ENCODE measurements at regions not wholly inside any gene's neighbourhood (a gene's known extent, or its start where the extent isn't known, plus 50 kb on each side); places are given as distances from the start of the nearest gene placed in this dataset.
"Not testable (repeated sequence)": the region's sequence is repeated elsewhere in the genome, so short reads cannot be mapped to it uniquely, and the experiment has no call there.

DNA sequence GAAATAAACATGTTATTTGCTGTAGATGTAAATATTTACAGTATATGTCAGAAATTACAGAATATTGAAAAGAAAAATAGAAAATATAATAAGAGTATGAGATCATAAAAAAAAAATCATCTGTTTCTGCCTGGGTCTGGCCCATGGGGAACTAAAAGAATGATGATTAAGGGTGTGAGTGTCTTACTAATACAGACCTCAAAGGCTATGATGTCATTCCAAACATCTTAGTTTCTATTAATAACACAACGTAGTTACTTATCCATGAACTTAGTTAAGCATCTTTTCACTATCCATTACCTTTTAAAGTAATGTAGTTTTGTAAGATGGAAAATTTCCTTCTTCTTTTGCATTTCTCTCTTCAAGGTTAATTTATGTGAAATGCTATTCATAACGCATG lies 542.7 kb upstream of the TSPY4 start:
- no peak for ATAC-seq (ENCODE audit: low read depth in 2 of 2)
- Mint-ChIP-seq H3K9me3 (peaks cover 0 to 2% (median 0%) of the 10 kb centered on the region in 7 donors), H3K4me1 (no peaks in the 10 kb centered on the region), H3K4me3 (no peak overlapping the region), H3K27me3 (peaks cover 0 to 4% (median 0%) of the 10 kb centered on the region in 3 donors), H3K36me3 (no peaks in the 10 kb centered on the region), H3K27ac (no peak overlapping the region)
- DNase-seq, result no peak

DNA sequence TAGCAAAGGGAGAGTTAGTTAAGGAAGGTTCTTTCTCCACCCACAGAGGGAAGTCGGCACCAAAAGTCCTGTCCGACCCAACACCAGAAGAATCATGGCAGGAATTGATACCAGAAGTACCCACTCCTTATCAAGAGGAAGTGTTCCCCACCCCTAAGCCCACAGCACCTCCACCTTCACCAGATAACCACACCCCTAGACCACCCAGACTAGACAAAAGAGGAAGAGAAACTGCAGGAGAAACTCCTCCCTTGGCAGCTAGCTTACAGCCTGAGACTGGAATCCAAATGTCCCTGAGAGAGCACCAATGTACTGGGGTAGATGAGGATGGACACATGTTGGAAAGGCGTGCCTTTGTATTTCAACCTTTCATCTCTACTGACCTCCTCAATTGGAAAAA lies 532.9 kb upstream of the TSPY4 start:
- Mint-ChIP-seq H3K27ac (no peak overlapping the region), H3K27me3 (no peaks in the 10 kb centered on the region), H3K9me3 (peaks cover 0 to 4% (median 0%) of the 10 kb centered on the region in 7 donors), H3K36me3 (no peaks in the 10 kb centered on the region), H3K4me3 (no peak overlapping the region), H3K4me1 (peaks cover 0 to 10% (median 0%) of the 10 kb centered on the region in 3 donors)
- ATAC-seq (ENCODE audit: low read depth in 2 of 2) (no peak), DNase-seq (no peak)

DNA sequence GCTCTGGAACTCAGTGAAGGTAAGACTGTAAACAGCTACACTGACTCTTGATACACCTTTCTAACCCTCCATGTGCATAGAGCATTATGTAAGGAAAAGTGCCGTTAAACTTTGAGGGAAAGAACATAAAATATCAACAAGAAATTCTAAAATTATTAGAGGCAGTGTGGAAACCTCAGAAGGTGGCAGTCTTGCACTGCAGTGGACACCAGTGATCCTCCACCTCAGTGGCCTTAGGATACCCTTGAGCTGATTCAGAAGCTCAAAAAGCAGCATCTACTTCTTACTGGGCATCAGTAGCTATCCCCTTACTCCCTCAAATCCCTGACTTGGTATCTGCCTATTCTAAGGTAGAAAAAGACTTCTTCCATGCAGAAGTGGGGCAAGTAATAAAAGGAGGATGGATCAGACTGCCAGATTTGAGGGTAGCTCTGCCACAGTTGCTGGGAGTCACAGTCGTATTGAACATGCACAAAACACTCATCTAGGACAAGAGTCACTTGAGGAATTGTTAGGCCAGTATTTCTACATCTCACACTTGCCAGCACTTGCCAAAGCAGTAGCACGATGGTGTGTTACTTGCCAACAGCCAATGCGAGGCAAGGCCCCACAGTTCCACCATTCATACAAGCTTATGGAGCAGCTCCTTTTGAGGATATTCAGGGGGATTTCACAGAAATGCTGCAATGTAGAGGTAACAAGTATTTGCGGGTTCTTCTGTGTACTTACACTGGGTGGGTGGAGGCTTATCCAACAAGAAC lies 529.4 kb upstream of the TSPY4 start:
- Mint-ChIP-seq H3K27me3 (no peaks in the 10 kb centered on the region), H3K4me3 (no peak overlapping the region), H3K4me1 (peaks cover 0 to 10% (median 0%) of the 10 kb centered on the region in 3 donors), H3K27ac (no peak overlapping the region), H3K9me3 (peaks cover 0 to 4% (median 0%) of the 10 kb centered on the region in 7 donors), H3K36me3 (no peaks in the 10 kb centered on the region)
- ATAC-seq (ENCODE audit: low read depth in 2 of 2) (no peak), DNase-seq (no peak)

DNA sequence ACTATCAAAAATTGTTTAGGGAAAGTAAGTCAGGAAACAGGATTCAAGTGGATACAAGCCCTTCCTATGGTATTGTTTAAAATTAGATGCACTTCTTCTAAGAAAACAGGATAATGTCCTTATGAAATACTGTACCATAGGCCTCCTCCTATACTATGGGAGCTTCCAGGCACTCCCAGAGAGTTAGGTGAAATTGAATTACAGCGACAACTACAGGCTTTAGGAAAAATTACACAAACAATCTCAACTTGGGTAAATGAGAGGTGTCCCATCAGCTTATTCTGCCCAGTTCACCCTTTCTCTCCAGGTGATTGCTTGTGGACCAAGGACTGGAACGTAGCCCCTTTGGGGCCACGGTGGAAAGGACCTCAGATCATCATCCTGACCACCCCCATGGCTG lies 528.7 kb upstream of the TSPY4 start:
- H3K36me3 Mint-ChIP-seq, result no peaks in the 10 kb centered on the region
- H3K9me3 Mint-ChIP-seq, result peaks cover 0 to 4% (median 0%) of the 10 kb centered on the region in 7 donors
- peaks cover 0 to 10% (median 0%) of the 10 kb centered on the region in 3 donors for H3K4me1 Mint-ChIP-seq

DNA sequence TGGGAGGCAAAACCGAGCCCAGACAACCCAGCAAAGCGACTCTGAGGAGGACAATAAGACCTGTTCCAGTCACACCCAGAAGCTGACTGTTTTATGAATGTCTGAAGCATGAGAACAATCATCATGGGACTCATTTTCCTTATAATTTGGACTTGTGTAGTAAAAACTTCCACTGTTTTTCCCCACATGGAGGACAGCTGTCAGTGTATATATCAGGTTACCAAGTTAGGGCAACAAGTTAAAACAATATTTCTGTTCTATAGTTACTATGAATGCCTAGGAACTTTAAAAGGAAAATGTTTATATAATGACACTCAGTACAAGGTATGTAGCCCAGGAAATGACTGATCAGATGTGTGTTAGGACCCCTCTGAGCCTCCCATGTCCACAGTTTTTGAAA lies 528.2 kb upstream of the TSPY4 start:
- DNase-seq (no peak), ATAC-seq (ENCODE audit: low read depth in 2 of 2) (no peak)
- Mint-ChIP-seq H3K4me3 (no peak overlapping the region), H3K4me1 (peaks cover 0 to 5% (median 0%) of the 10 kb centered on the region in 3 donors), H3K27ac (no peak overlapping the region), H3K9me3 (peaks cover 0 to 3% (median 0%) of the 10 kb centered on the region in 7 donors), H3K27me3 (no peaks in the 10 kb centered on the region), H3K36me3 (no peaks in the 10 kb centered on the region)

More for the DNA sequence above, 528.7 kb upstream of the TSPY4 start:
- H3K27ac Mint-ChIP-seq, result no peak overlapping the region
- H3K4me3 Mint-ChIP-seq, result no peak overlapping the region
- ATAC-seq (ENCODE audit: low read depth in 2 of 2) (no peak), DNase-seq (no peak)
- H3K27me3 Mint-ChIP-seq, result no peaks in the 10 kb centered on the region

- no peak overlapping the region for H3K4me3 Mint-ChIP-seq
- DNase-seq (no peak), ATAC-seq (ENCODE audit: low read depth in 2 of 2) (no peak)
- no peaks in the 10 kb centered on the region for H3K36me3 Mint-ChIP-seq
- no peaks in the 10 kb centered on the region for H3K9me3 Mint-ChIP-seq
- no peak overlapping the region for H3K27ac Mint-ChIP-seq
- no peaks in the 10 kb centered on the region for H3K4me1 Mint-ChIP-seq
- H3K27me3 Mint-ChIP-seq, result no peaks in the 10 kb centered on the region
Observed at GRCh38 chrY:8814143-8814542, 523.1 kb upstream of the TSPY4 start.

- no peaks in the 10 kb centered on the region for H3K36me3 Mint-ChIP-seq
- ATAC-seq (ENCODE audit: low read depth in 2 of 2), result no peak
- no peaks in the 10 kb centered on the region for H3K9me3 Mint-ChIP-seq
- DNase-seq, result no peak
- no peaks in the 10 kb centered on the region for H3K4me1 Mint-ChIP-seq
- H3K27ac Mint-ChIP-seq, result no peak overlapping the region
- H3K27me3 Mint-ChIP-seq, result no peaks in the 10 kb centered on the region
- H3K4me3 Mint-ChIP-seq, result no peak overlapping the region
Observed at GRCh38 chrY:8815616-8816015, 521.6 kb upstream of the TSPY4 start.

GRCh38 chrY:8820032-8820431 lies 517.2 kb upstream of the TSPY4 start:
- Mint-ChIP-seq H3K27me3 (peaks cover 0 to 4% (median 0%) of the 10 kb centered on the region in 3 donors), H3K36me3 (no peaks in the 10 kb centered on the region), H3K9me3 (peaks cover 0 to 2% (median 0%) of the 10 kb centered on the region in 7 donors), H3K27ac (no peak overlapping the region), H3K4me1 (no peaks in the 10 kb centered on the region), H3K4me3 (no peak overlapping the region)
- DNase-seq (no peak), ATAC-seq (ENCODE audit: low read depth in 2 of 2) (no peak)

GRCh38 chrY:8821106-8821505 lies 516.2 kb upstream of the TSPY4 start:
- Mint-ChIP-seq H3K4me3 (no peak overlapping the region), H3K27ac (no peak overlapping the region), H3K4me1 (no peaks in the 10 kb centered on the region), H3K27me3 (peaks cover 0 to 4% (median 0%) of the 10 kb centered on the region in 3 donors), H3K9me3 (peaks cover 0 to 4% (median 0%) of the 10 kb centered on the region in 7 donors), H3K36me3 (no peaks in the 10 kb centered on the region)
- DNase-seq (no peak), ATAC-seq (ENCODE audit: low read depth in 2 of 2) (no peak)

DNA sequence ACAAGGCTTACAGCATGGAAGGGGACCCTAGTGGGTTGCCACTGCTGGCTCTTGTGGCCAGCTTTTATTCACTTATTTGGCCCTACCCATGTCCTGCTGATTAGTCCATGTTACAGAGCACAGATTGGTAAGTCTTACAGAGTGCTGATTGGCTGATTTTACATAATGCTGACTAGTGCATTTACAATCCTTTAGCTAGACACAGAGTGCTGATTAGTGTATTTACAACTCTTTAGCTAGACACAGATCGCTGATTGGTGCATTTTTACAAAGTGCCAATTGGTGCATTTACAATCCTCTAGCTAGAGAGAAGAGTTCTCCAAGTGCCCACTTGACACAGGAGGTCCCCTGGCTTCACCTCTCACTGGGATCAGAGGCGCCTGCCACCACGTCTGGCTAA lies 485.0 kb upstream of the TSPY4 start:
- Mint-ChIP-seq H3K27ac (no peak overlapping the region), H3K27me3 (no peaks in the 10 kb centered on the region), H3K9me3 (no peaks in the 10 kb centered on the region), H3K36me3 (no peaks in the 10 kb centered on the region), H3K4me1 (no peaks in the 10 kb centered on the region), H3K4me3 (no peak overlapping the region)
- no peak for ATAC-seq (ENCODE audit: low read depth in 2 of 2)
- DNase-seq, result no peak

DNA sequence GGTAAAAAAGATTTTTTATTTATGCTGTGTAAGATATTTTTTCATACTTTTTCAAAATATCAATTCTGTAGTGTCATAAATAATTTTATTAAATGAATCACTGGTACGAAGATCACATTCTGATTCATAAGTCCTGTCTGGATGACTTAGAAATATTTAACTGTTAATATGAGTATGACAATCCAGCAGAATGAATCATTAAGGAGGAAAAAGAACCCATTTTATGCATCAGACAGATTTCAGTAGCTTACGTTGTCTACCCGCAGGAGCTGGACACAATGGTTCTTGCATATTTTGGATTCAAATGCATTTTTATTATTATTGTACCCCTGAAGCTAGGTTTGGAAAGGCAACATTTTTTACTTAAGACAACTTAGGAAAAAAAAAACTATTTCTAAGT lies 448.9 kb upstream of the TSPY4 start:
- Mint-ChIP-seq H3K27ac (no peak overlapping the region), H3K36me3 (no peaks in the 10 kb centered on the region), H3K4me1 (no peaks in the 10 kb centered on the region), H3K27me3 (no peaks in the 10 kb centered on the region), H3K4me3 (no peak overlapping the region), H3K9me3 (no peaks in the 10 kb centered on the region)
- DNase-seq (no peak), ATAC-seq (ENCODE audit: low read depth in 2 of 2) (no peak)

GRCh38 chrY:8897876-8898275 lies 439.4 kb upstream of the TSPY4 start:
- no peak for DNase-seq
- Mint-ChIP-seq H3K4me3 (no peak overlapping the region), H3K4me1 (no peaks in the 10 kb centered on the region), H3K36me3 (no peaks in the 10 kb centered on the region), H3K9me3 (no peaks in the 10 kb centered on the region), H3K27me3 (no peaks in the 10 kb centered on the region), H3K27ac (no peak overlapping the region)
- no peak for ATAC-seq (ENCODE audit: low read depth in 2 of 2)

DNA sequence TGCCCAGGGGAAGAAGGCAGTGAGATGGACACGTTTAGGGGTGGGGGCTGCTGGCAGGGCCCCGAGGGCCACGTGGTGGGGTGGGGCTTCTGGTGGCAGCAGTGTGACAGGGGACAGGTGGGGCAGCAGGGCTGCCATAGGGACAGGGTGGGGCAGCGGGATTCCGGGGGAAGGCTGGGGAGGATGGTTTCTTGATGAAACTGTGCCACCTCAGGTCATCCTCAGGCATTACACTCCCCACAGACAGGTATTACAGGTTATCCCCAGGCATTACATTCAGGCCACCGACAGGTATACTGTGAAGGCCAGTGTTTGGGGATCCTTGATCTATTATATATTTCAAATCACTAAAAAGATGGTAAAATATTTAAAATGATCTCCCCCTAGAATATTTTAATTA lies 432.1 kb upstream of the TSPY4 start:
- Mint-ChIP-seq H3K4me3 (no peak overlapping the region), H3K27ac (no peak overlapping the region), H3K9me3 (no peaks in the 10 kb centered on the region), H3K4me1 (no peaks in the 10 kb centered on the region), H3K27me3 (no peaks in the 10 kb centered on the region), H3K36me3 (no peaks in the 10 kb centered on the region)
- no peak for DNase-seq
- no peak for ATAC-seq (ENCODE audit: low read depth in 2 of 2)

DNA sequence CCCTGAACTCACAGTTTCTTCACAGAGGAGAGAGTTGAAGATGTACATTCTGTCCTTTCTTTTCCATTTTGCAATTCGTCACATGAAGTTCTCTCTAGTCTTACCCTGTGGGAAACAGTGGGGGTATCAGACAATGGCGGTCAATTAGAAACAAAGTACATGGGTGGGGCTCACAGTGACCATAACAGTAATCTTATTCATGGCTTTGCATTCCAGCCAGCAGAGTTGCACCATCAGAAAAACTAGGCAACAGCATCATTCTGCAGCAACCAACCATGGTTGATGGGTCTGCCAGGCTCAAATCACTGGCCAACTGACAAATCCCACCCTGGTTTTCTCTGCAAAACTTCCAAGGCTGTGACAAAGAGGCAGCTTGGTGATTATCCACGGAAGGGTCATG lies 414.7 kb upstream of the TSPY4 start:
- not testable (repeated sequence) for H3K4me3 Mint-ChIP-seq; H3K36me3 Mint-ChIP-seq; DNase-seq; H3K27ac Mint-ChIP-seq; H3K27me3 Mint-ChIP-seq; H3K4me1 Mint-ChIP-seq; ATAC-seq (ENCODE audit: low read depth in 2 of 2); H3K9me3 Mint-ChIP-seq

All from naive B cell (primary cell).